ENCODE measurements at regions not wholly inside any gene's neighbourhood (a gene's known extent, or its start where the extent isn't known, plus 50 kb on each side); places are given as distances from the start of the nearest gene placed in this dataset.

DNA sequence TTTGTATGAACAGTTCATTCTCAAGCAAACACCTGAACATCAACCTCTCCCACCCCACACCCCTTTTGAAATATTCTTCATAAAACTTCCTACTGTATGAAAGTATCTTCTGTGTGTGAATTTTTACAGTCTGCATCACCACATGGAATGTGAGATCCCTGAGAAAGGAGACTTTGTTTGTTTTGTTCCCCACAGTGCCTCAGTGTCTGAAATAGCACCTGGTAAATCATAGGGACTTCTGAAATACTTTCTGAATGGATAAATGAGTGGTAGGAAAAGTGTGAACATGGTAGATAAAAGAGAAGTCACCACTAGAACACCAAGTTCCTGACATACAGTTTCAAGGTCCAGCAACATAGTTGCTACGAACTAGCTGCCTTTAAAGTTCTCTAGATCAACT lies 1071.2 kb downstream of the EFNB2 start:
- H3K4me1 Mint-ChIP-seq (ENCODE audit: low read depth) = no peaks in the 10 kb centered on the region
- H3K27ac Mint-ChIP-seq = no peak overlapping the region
- H3K4me3 Mint-ChIP-seq = no peak overlapping the region
- H3K9me3 Mint-ChIP-seq (ENCODE audit: low read depth) = no peaks in the 10 kb centered on the region
- no peaks in the 10 kb centered on the region for H3K36me3 Mint-ChIP-seq
- H3K27me3 Mint-ChIP-seq = no peaks in the 10 kb centered on the region

- Mint-ChIP-seq H3K36me3 (no peaks in the 10 kb centered on the region), H3K9me3 (ENCODE audit: low read depth) (no peaks in the 10 kb centered on the region), H3K4me3 (no peak overlapping the region), H3K27me3 (no peaks in the 10 kb centered on the region), H3K4me1 (ENCODE audit: low read depth) (no peaks in the 10 kb centered on the region), H3K27ac (no peak overlapping the region)
These were observed 1072.4 kb downstream of the EFNB2 start for GRCh38 chr13:105463011-105463501.

GRCh38 chr13:105462098-105462497 lies 1073.4 kb downstream of the EFNB2 start:
- no peaks in the 10 kb centered on the region for H3K4me1 Mint-ChIP-seq (ENCODE audit: low read depth)
- H3K4me3 Mint-ChIP-seq = no peak overlapping the region
- H3K9me3 Mint-ChIP-seq (ENCODE audit: low read depth) = no peaks in the 10 kb centered on the region
- H3K36me3 Mint-ChIP-seq = no peaks in the 10 kb centered on the region
- no peak overlapping the region for H3K27ac Mint-ChIP-seq
- H3K27me3 Mint-ChIP-seq = no peaks in the 10 kb centered on the region

GRCh38 chr13:105452895-105453294 lies 1082.6 kb downstream of the EFNB2 start:
- Mint-ChIP-seq H3K4me3 (no peak overlapping the region), H3K27ac (no peak overlapping the region), H3K36me3 (no peaks in the 10 kb centered on the region), H3K4me1 (ENCODE audit: low read depth) (no peaks in the 10 kb centered on the region), H3K9me3 (ENCODE audit: low read depth) (no peaks in the 10 kb centered on the region), H3K27me3 (peaks cover 3% of the 10 kb centered on the region)

DNA sequence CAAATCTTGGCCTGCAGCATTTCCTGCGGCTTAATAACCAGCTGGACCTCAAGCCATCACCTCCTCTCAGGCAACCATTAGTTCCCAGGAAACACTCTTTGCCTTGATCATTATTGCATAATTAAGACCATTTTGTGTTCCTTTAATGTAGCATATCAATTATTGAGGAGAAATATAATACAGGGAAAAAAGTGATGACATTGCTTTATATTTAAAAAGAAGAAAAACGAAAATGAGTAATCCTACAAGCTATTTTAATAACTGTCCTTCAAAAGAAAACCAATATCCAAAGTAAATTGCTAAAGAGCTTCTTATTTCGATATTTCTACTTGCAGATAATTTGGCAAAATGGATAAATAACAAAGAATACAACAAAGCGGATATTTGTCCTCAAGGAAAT lies 1084.7 kb downstream of the EFNB2 start:
- Mint-ChIP-seq H3K9me3 (ENCODE audit: low read depth) (no peaks in the 10 kb centered on the region), H3K36me3 (no peaks in the 10 kb centered on the region), H3K27ac (no peak overlapping the region), H3K4me3 (no peak overlapping the region), H3K4me1 (ENCODE audit: low read depth) (peaks cover 3% of the 10 kb centered on the region), H3K27me3 (peaks cover 3% of the 10 kb centered on the region)

- no peaks in the 10 kb centered on the region for H3K9me3 Mint-ChIP-seq (ENCODE audit: low read depth)
- peaks cover 6% of the 10 kb centered on the region for H3K4me1 Mint-ChIP-seq (ENCODE audit: low read depth)
- H3K27ac Mint-ChIP-seq = no peak overlapping the region
- no peaks in the 10 kb centered on the region for H3K27me3 Mint-ChIP-seq
- no peaks in the 10 kb centered on the region for H3K36me3 Mint-ChIP-seq
- H3K4me3 Mint-ChIP-seq = no peak overlapping the region
These were observed 1086.7 kb downstream of the EFNB2 start for GRCh38 chr13:105448811-105449210.

- H3K4me3 Mint-ChIP-seq = no peak overlapping the region
- H3K9me3 Mint-ChIP-seq (ENCODE audit: low read depth) = no peaks in the 10 kb centered on the region
- no peaks in the 10 kb centered on the region for H3K27me3 Mint-ChIP-seq
- H3K36me3 Mint-ChIP-seq = no peaks in the 10 kb centered on the region
- no peak overlapping the region for H3K27ac Mint-ChIP-seq
- peaks cover 6% of the 10 kb centered on the region for H3K4me1 Mint-ChIP-seq (ENCODE audit: low read depth)
These were observed 1089.3 kb downstream of the EFNB2 start for GRCh38 chr13:105446197-105446596.

- H3K36me3 Mint-ChIP-seq = no peaks in the 10 kb centered on the region
- H3K4me3 Mint-ChIP-seq = no peak overlapping the region
- no peaks in the 10 kb centered on the region for H3K9me3 Mint-ChIP-seq (ENCODE audit: low read depth)
- no peak overlapping the region for H3K27ac Mint-ChIP-seq
- no peaks in the 10 kb centered on the region for H3K27me3 Mint-ChIP-seq
- peaks cover 6% of the 10 kb centered on the region for H3K4me1 Mint-ChIP-seq (ENCODE audit: low read depth)
These were observed 1089.7 kb downstream of the EFNB2 start for GRCh38 chr13:105445796-105446195.

GRCh38 chr13:105442949-105443699 lies 1092.3 kb downstream of the EFNB2 start:
- Mint-ChIP-seq H3K9me3 (ENCODE audit: low read depth) (no peaks in the 10 kb centered on the region), H3K4me3 (no peak overlapping the region), H3K36me3 (no peaks in the 10 kb centered on the region), H3K27me3 (no peaks in the 10 kb centered on the region), H3K4me1 (ENCODE audit: low read depth) (peaks cover 6% of the 10 kb centered on the region), H3K27ac (no peak overlapping the region)

DNA sequence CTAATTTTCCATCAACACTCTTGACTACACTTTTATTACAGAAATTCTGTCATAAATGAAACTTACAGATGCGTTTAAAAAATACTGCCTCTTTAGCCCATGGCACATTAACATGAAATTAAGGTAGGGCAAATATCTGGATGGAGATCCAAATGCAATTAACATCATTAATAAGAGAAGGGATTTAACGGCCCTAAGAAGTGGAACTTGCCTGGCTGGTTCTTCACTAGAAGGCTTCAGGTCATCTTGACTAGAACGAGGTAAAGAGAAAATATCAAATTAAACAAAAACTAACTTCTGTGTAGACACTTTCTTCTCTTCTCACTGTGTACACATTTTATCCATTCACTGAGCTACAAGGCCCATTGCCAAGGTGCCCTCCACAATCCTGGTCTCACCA lies 1093.4 kb downstream of the EFNB2 start:
- H3K27me3 Mint-ChIP-seq = no peaks in the 10 kb centered on the region
- peaks cover 6% of the 10 kb centered on the region for H3K4me1 Mint-ChIP-seq (ENCODE audit: low read depth)
- no peak overlapping the region for H3K27ac Mint-ChIP-seq
- H3K9me3 Mint-ChIP-seq (ENCODE audit: low read depth) = no peaks in the 10 kb centered on the region
- H3K4me3 Mint-ChIP-seq = no peak overlapping the region
- H3K36me3 Mint-ChIP-seq = no peaks in the 10 kb centered on the region

DNA sequence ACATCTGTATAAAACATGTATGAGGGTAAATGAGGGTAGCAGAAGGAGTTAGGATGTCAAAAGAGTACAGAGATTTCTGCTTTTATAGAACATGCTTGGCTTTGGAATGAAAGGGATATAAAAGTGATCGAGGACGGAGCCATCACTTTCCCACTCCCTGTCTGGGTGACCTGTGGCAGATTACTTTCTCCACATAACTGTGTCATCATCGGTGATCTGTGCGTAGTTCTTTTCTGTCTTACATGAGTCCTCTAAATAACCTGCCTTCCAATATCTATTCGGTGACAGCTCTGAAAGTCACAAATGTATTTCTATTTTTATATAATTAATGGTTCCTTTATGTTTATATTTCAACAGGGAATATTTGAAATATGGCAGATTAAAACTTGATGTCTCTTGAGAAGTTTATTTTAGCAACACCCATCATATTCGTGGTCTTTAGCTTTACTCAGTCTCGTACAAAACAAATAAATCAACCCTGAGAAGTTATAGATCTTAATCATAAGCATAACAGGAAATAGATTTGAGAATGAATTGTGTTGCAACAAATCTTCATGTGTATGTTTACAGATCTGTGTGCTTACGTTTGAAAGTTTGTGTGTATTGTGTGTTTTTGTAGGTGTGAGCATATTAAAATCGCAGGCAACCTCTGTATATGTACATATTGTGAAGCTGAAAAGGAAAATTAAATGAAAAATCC lies 1094.3 kb downstream of the EFNB2 start:
- Mint-ChIP-seq H3K27ac (no peak overlapping the region), H3K36me3 (no peaks in the 10 kb centered on the region), H3K4me3 (no peak overlapping the region), H3K4me1 (ENCODE audit: low read depth) (peaks cover 6% of the 10 kb centered on the region), H3K27me3 (no peaks in the 10 kb centered on the region), H3K9me3 (ENCODE audit: low read depth) (no peaks in the 10 kb centered on the region)

- H3K36me3 Mint-ChIP-seq = no peaks in the 10 kb centered on the region
- no peaks in the 10 kb centered on the region for H3K9me3 Mint-ChIP-seq (ENCODE audit: low read depth)
- H3K4me3 Mint-ChIP-seq = no peak overlapping the region
- H3K27ac Mint-ChIP-seq = no peak overlapping the region
- H3K27me3 Mint-ChIP-seq = no peaks in the 10 kb centered on the region
- no peaks in the 10 kb centered on the region for H3K4me1 Mint-ChIP-seq (ENCODE audit: low read depth)
These were observed 1098.5 kb downstream of the EFNB2 start for GRCh38 chr13:105436943-105437342.

DNA sequence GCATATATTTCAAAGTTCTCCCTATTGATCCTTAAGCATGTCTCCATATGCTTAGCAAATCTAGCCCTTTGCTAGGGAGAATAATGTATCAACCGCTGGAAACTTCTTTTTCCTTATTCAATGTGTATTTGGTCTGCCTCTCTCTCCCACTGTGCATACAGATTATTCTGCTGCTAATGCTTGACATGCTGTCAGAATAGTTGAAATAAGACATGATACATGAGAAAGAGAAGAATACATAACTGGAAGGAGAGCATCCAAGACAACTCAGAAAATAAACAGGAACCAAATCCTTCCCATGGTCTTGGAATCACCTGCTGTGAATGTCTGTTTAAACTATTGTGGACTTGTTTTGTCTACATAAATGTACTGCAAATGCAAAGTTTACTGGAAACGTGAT lies 1103.0 kb downstream of the EFNB2 start:
- Mint-ChIP-seq H3K27ac (no peak overlapping the region), H3K4me3 (no peak overlapping the region), H3K36me3 (no peaks in the 10 kb centered on the region), H3K9me3 (ENCODE audit: low read depth) (no peaks in the 10 kb centered on the region), H3K27me3 (no peaks in the 10 kb centered on the region), H3K4me1 (ENCODE audit: low read depth) (no peaks in the 10 kb centered on the region)

- no peaks in the 10 kb centered on the region for H3K27me3 Mint-ChIP-seq
- no peak overlapping the region for H3K4me3 Mint-ChIP-seq
- H3K36me3 Mint-ChIP-seq = no peaks in the 10 kb centered on the region
- H3K4me1 Mint-ChIP-seq (ENCODE audit: low read depth) = no peaks in the 10 kb centered on the region
- no peaks in the 10 kb centered on the region for H3K9me3 Mint-ChIP-seq (ENCODE audit: low read depth)
- H3K27ac Mint-ChIP-seq = no peak overlapping the region
These were observed 1106.7 kb downstream of the EFNB2 start for GRCh38 chr13:105428811-105429210.

DNA sequence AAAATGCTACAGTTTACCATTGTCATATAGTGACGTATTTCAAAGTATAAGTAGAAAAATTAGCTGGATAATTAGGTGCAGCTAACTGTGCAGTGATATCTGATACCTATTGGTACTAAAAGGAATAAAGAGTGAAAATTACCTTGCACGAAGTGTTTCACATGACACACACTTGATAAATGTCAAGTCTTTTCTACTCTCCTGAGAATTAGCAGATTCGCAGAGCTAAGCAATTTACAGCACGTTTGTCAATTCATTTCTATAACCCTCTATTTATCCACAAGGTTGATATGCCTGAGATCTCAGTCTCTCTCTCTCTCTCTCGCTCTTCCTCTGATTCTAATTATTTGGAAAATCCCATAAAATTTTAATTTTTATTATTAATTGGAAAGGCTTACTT lies 1109.0 kb downstream of the EFNB2 start:
- no peak overlapping the region for H3K4me3 Mint-ChIP-seq
- H3K9me3 Mint-ChIP-seq (ENCODE audit: low read depth) = no peaks in the 10 kb centered on the region
- H3K27me3 Mint-ChIP-seq = no peaks in the 10 kb centered on the region
- no peaks in the 10 kb centered on the region for H3K36me3 Mint-ChIP-seq
- H3K27ac Mint-ChIP-seq = no peak overlapping the region
- no peaks in the 10 kb centered on the region for H3K4me1 Mint-ChIP-seq (ENCODE audit: low read depth)

DNA sequence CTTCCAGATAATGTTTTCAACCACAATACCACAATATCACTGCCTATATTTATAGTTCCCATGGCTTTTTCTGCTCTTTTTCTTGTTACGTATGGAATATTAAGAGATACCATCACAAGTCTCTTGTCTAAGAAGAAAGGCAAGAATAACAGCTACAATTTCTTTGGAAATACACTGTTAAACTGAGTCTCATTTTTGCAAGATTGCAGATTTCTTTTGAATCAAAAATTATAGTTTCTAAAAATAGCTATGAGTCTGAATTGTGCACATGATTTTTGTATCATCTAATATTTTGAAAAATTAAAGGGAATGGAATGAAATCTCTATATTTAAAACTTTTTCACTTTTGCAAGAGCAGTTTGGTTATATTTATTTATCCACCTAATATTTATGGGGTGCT lies 1120.8 kb downstream of the EFNB2 start:
- Mint-ChIP-seq H3K4me1 (ENCODE audit: low read depth) (no peaks in the 10 kb centered on the region), H3K4me3 (no peak overlapping the region)

More for the DNA sequence above, 1120.8 kb downstream of the EFNB2 start:
- H3K36me3 Mint-ChIP-seq = no peaks in the 10 kb centered on the region
- H3K27ac Mint-ChIP-seq = no peak overlapping the region
- H3K27me3 Mint-ChIP-seq = peaks cover 5% of the 10 kb centered on the region
- no peaks in the 10 kb centered on the region for H3K9me3 Mint-ChIP-seq (ENCODE audit: low read depth)
